Right lobe of liver (tissue), 4 donors: ENCODE measurements at regions not wholly inside any gene's neighbourhood (a gene's known extent, or its start where the extent isn't known, plus 50 kb on each side); places are given as distances from the start of the nearest gene placed in this dataset.

Source experiments
- CTCF ChIP-seq, 4 donors: fragments of 200-600 bp in 3 of 4; fragments of 450-650 bp in 1 of 4; IDR thresholded peaks; one replicate each; pipeline versions ENCODE4 v1.5.1 to v1.8.0; 2016 to 2022; ENCODE audit warnings: antibody characterized with exemption in 4 of 4, mild to moderate bottlenecking in 2 of 4
- POLR2A ChIP-seq: fragments of 450-650 bp; IDR thresholded peaks from one replicate; pipeline ENCODE4 v1.6.1; 2017; ENCODE audit warnings: antibody characterized with exemption, mild to moderate bottlenecking
- donor health status: DM: no; HTN: no; CAD: no.
- donor health status: DM: no; HTN: no; CAD: no.
- donor health status: DM: no; HTN: yes; CAD: no.

- TF ChIP-seq CTCF (IDR thresholded peaks at IDR 0.05) (no peak), POLR2A (no peak)
These were observed 118.6 kb upstream of the PRSS58 start for GRCh38 chr7:142376356-142376997.
